ENCODE measurements at regions not wholly inside any gene's neighbourhood (a gene's known extent, or its start where the extent isn't known, plus 50 kb on each side); places are given as distances from the start of the nearest gene placed in this dataset.
"Not testable (repeated sequence)": the region's sequence is repeated elsewhere in the genome, so short reads cannot be mapped to it uniquely, and the experiment has no call there.

- H3K27me3 ChIP-seq (ENCODE audit: insufficient read depth, low read length), result no peaks in the 10 kb centered on the region
- no peak overlapping the region for H2BK12ac ChIP-seq (ENCODE audit: low read length)
- H3K36me3 ChIP-seq (ENCODE audit: control insufficient read depth in 1 of 2, insufficient read depth in 2 of 2, low read length in 2 of 2), result no peaks in the 10 kb centered on the region
- H2AFZ ChIP-seq (ENCODE audit: insufficient read depth, low read length, poor library complexity), result no peak overlapping the region
- H4K8ac ChIP-seq (ENCODE audit: low read depth, low read length), result no peak overlapping the region
- no peak overlapping the region for H3K4me2 ChIP-seq (ENCODE audit: low read length)
- H3K4me3 ChIP-seq (ENCODE audit: low read depth, low read length), result no peak overlapping the region
- H3K14ac ChIP-seq (ENCODE audit: low read length), result no peak overlapping the region
- H3K4ac ChIP-seq (ENCODE audit: low read depth, low read length), result no peak overlapping the region
- H4K12ac ChIP-seq (ENCODE audit: low read depth, low read length), result no peak overlapping the region
- no peak overlapping the region for H4K91ac ChIP-seq (ENCODE audit: low read depth, low read length)
- H2AK5ac ChIP-seq (ENCODE audit: low read length), result no peak overlapping the region
- no peak overlapping the region for H2BK120ac ChIP-seq (ENCODE audit: insufficient read depth, low read length, poor library complexity)
- H3K79me1 ChIP-seq (ENCODE audit: low read length), result peaks cover 4% of the 10 kb centered on the region
- no peaks in the 10 kb centered on the region for H3K9me3 ChIP-seq (ENCODE audit: insufficient read depth, low read depth, low read length)
- no peak for DNase-seq
- no CpG with 5 or more reads among the region's 2 CpGs for whole genome bisulfite sequencing (ENCODE audit: extremely low coverage, insufficient coverage, insufficient read length)
- H3K9ac ChIP-seq (ENCODE audit: low read length), result no peak overlapping the region
- H2BK5ac ChIP-seq (ENCODE audit: low read depth, low read length, poor library complexity), result no peak overlapping the region
- no peaks in the 10 kb centered on the region for H3K79me2 ChIP-seq (ENCODE audit: control insufficient read depth, insufficient read depth, low read length, poor library complexity)
- peaks cover 0 to 1% of the 10 kb centered on the region in 2 experiments for H3K4me1 ChIP-seq (ENCODE audit: control insufficient read depth in 1 of 2, insufficient read depth in 2 of 2, low read length in 2 of 2)
- H3K18ac ChIP-seq (ENCODE audit: low read length), result no peak overlapping the region
- H3K27ac ChIP-seq (ENCODE audit: low read depth, low read length), result no peak overlapping the region
- no peak overlapping the region for H3K23ac ChIP-seq (ENCODE audit: low read length)
These were observed 168.1 kb downstream of the FCRL5 start for GRCh38 chr1:157384258-157384657.

- no CpG with 5 or more reads among the region's 1 CpG for WGBS (ENCODE audit: extremely low coverage, insufficient coverage, insufficient read length)
- Histone ChIP-seq H2AFZ (ENCODE audit: insufficient read depth, low read length, poor library complexity) (no peak overlapping the region), H4K91ac (ENCODE audit: low read depth, low read length) (no peak overlapping the region), H3K4me2 (ENCODE audit: low read length) (no peak overlapping the region), H2BK5ac (ENCODE audit: low read depth, low read length, poor library complexity) (no peak overlapping the region), H3K9me3 (ENCODE audit: insufficient read depth, low read depth, low read length) (no peaks in the 10 kb centered on the region), H3K36me3 (ENCODE audit: control insufficient read depth in 1 of 2, insufficient read depth in 2 of 2, low read length in 2 of 2) (no peaks in the 10 kb centered on the region), H2AK5ac (ENCODE audit: low read length) (no peak overlapping the region), H3K14ac (ENCODE audit: low read length) (no peak overlapping the region), H3K4ac (ENCODE audit: low read depth, low read length) (no peak overlapping the region), H3K18ac (ENCODE audit: low read length) (no peak overlapping the region), H4K12ac (ENCODE audit: low read depth, low read length) (no peak overlapping the region), H3K79me1 (ENCODE audit: low read length) (no peaks in the 10 kb centered on the region), H3K4me3 (ENCODE audit: low read depth, low read length) (no peak overlapping the region), H3K4me1 (ENCODE audit: control insufficient read depth in 1 of 2, insufficient read depth in 2 of 2, low read length in 2 of 2) (peaks cover 0 to 3% of the 10 kb centered on the region in 2 experiments), H3K27ac (ENCODE audit: low read depth, low read length) (no peak overlapping the region), H3K27me3 (ENCODE audit: insufficient read depth, low read length) (no peaks in the 10 kb centered on the region), H4K8ac (ENCODE audit: low read depth, low read length) (no peak overlapping the region), H3K79me2 (ENCODE audit: control insufficient read depth, insufficient read depth, low read length, poor library complexity) (no peaks in the 10 kb centered on the region), H2BK12ac (ENCODE audit: low read length) (no peak overlapping the region), H2BK120ac (ENCODE audit: insufficient read depth, low read length, poor library complexity) (no peak overlapping the region), H3K23ac (ENCODE audit: low read length) (no peak overlapping the region), H3K9ac (ENCODE audit: low read length) (no peak overlapping the region)
- no peak for DNase-seq
These were observed 170.0 kb downstream of the FCRL5 start for GRCh38 chr1:157382351-157382750.

- DNase-seq, result no peak
- no peaks in the 10 kb centered on the region for H3K79me2 ChIP-seq (ENCODE audit: control insufficient read depth, insufficient read depth, low read length, poor library complexity)
- no peak overlapping the region for H4K8ac ChIP-seq (ENCODE audit: low read depth, low read length)
- no peak overlapping the region for H2AK5ac ChIP-seq (ENCODE audit: low read length)
- no peak overlapping the region for H2AFZ ChIP-seq (ENCODE audit: insufficient read depth, low read length, poor library complexity)
- WGBS (ENCODE audit: extremely low coverage, insufficient coverage, insufficient read length), result no CpG with 5 or more reads among the region's 6 CpGs
- no peaks in the 10 kb centered on the region for H3K27me3 ChIP-seq (ENCODE audit: insufficient read depth, low read length)
- no peaks in the 10 kb centered on the region for H3K36me3 ChIP-seq (ENCODE audit: control insufficient read depth in 1 of 2, insufficient read depth in 2 of 2, low read length in 2 of 2)
- H2BK12ac ChIP-seq (ENCODE audit: low read length), result no peak overlapping the region
- H2BK120ac ChIP-seq (ENCODE audit: insufficient read depth, low read length, poor library complexity), result no peak overlapping the region
- H3K14ac ChIP-seq (ENCODE audit: low read length), result no peak overlapping the region
- H3K4me3 ChIP-seq (ENCODE audit: low read depth, low read length), result no peak overlapping the region
- no peak overlapping the region for H3K23ac ChIP-seq (ENCODE audit: low read length)
- peaks cover 2% of the 10 kb centered on the region for H3K9me3 ChIP-seq (ENCODE audit: insufficient read depth, low read depth, low read length)
- no peak overlapping the region for H3K4ac ChIP-seq (ENCODE audit: low read depth, low read length)
- no peak overlapping the region for H3K9ac ChIP-seq (ENCODE audit: low read length)
- H3K4me1 ChIP-seq (ENCODE audit: control insufficient read depth in 1 of 2, insufficient read depth in 2 of 2, low read length in 2 of 2), result peaks cover 0 to 3% of the 10 kb centered on the region in 2 experiments
- no peak overlapping the region for H4K12ac ChIP-seq (ENCODE audit: low read depth, low read length)
- no peak overlapping the region for H2BK5ac ChIP-seq (ENCODE audit: low read depth, low read length, poor library complexity)
- H4K91ac ChIP-seq (ENCODE audit: low read depth, low read length), result no peak overlapping the region
- no peak overlapping the region for H3K27ac ChIP-seq (ENCODE audit: low read depth, low read length)
- no peak overlapping the region for H3K18ac ChIP-seq (ENCODE audit: low read length)
- H3K4me2 ChIP-seq (ENCODE audit: low read length), result no peak overlapping the region
- no peaks in the 10 kb centered on the region for H3K79me1 ChIP-seq (ENCODE audit: low read length)
These were observed 171.8 kb downstream of the FCRL5 start for GRCh38 chr1:157380523-157380922.

- not testable (repeated sequence) for H2AFZ ChIP-seq (ENCODE audit: insufficient read depth, low read length, poor library complexity); H3K27me3 ChIP-seq (ENCODE audit: insufficient read depth, low read length); H3K14ac ChIP-seq (ENCODE audit: low read length); H4K12ac ChIP-seq (ENCODE audit: low read depth, low read length); H3K4me1 ChIP-seq (ENCODE audit: control insufficient read depth in 1 of 2, insufficient read depth in 2 of 2, low read length in 2 of 2); H2AK5ac ChIP-seq (ENCODE audit: low read length); H2BK5ac ChIP-seq (ENCODE audit: low read depth, low read length, poor library complexity); H3K18ac ChIP-seq (ENCODE audit: low read length); H3K4me3 ChIP-seq (ENCODE audit: low read depth, low read length); H2BK120ac ChIP-seq (ENCODE audit: insufficient read depth, low read length, poor library complexity); H3K9me3 ChIP-seq (ENCODE audit: insufficient read depth, low read depth, low read length); H3K4me2 ChIP-seq (ENCODE audit: low read length); H3K79me2 ChIP-seq (ENCODE audit: control insufficient read depth, insufficient read depth, low read length, poor library complexity); H3K23ac ChIP-seq (ENCODE audit: low read length); H3K79me1 ChIP-seq (ENCODE audit: low read length); H3K27ac ChIP-seq (ENCODE audit: low read depth, low read length); H3K36me3 ChIP-seq (ENCODE audit: control insufficient read depth in 1 of 2, insufficient read depth in 2 of 2, low read length in 2 of 2); H3K9ac ChIP-seq (ENCODE audit: low read length); H2BK12ac ChIP-seq (ENCODE audit: low read length); H3K4ac ChIP-seq (ENCODE audit: low read depth, low read length)
- Histone ChIP-seq H4K91ac (ENCODE audit: low read depth, low read length) (peak overlapping the region; percentile 30), H4K8ac (ENCODE audit: low read depth, low read length) (peak overlapping the region; percentile 1)
- DNase-seq, result peak; percentile 36 to 68
- no CpG with 5 or more reads among the region's 8 CpGs for WGBS (ENCODE audit: extremely low coverage, insufficient coverage, insufficient read length)
These were observed 175.0 kb downstream of the FCRL5 start for GRCh38 chr1:157377280-157377713.
